22Rv1 (cell line): ENCODE measurements at regions not wholly inside any gene's neighbourhood (a gene's known extent, or its start where the extent isn't known, plus 50 kb on each side); places are given as distances from the start of the nearest gene placed in this dataset.

Experiments
- ZFX ChIP-seq: fragments of 450-650 bp; IDR thresholded peaks from 2 replicates; pipeline ENCODE4 v1.6.1; 2017; ENCODE audit warnings: antibody characterized with exemption, borderline replicate concordance
- TF ChIP-seq, protein P1 (sequence below): fragments of 450-650 bp; IDR thresholded peaks from 2 replicates; pipeline ENCODE4 v1.5.1; 2017; ENCODE audit warnings: mild to moderate bottlenecking

DNA sequence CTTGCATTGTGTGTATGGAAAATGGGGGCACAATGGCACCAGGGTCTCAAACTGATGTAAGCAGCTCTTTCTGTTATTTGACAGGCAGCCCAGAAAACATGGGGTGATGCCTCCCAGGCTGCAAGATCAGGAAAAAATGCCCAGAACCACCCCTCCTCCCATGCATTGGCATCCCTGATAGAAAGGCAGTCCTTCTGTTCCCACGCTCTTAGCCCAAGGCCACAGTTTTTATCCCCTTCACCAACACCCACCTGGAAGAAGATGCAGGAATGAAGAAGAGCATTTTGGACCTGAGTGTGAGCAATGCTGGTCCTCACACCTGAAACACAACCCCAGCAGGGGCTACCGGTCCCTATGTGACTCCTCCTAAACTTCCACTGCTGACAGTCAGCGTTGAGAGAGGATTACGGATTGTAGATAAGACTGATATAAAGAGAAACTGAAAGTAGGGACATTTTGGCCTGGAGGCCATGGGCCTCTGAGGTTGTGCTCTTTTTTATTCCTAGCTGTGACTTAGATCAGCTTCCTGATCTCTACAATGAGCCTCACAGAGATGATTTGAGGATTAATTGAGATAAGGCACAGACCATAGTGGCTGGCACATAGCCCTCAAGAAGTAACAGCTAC, 386.0 kb upstream of the ATP5MC3 start:
- TF ChIP-seq, protein P1, sequence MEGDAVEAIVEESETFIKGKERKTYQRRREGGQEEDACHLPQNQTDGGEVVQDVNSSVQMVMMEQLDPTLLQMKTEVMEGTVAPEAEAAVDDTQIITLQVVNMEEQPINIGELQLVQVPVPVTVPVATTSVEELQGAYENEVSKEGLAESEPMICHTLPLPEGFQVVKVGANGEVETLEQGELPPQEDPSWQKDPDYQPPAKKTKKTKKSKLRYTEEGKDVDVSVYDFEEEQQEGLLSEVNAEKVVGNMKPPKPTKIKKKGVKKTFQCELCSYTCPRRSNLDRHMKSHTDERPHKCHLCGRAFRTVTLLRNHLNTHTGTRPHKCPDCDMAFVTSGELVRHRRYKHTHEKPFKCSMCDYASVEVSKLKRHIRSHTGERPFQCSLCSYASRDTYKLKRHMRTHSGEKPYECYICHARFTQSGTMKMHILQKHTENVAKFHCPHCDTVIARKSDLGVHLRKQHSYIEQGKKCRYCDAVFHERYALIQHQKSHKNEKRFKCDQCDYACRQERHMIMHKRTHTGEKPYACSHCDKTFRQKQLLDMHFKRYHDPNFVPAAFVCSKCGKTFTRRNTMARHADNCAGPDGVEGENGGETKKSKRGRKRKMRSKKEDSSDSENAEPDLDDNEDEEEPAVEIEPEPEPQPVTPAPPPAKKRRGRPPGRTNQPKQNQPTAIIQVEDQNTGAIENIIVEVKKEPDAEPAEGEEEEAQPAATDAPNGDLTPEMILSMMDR, result no peak
- no peak for TF ChIP-seq ZFX
